Hepatocyte (in vitro differentiated cells): ENCODE measurements at regions not wholly inside any gene's neighbourhood (a gene's known extent, or its start where the extent isn't known, plus 50 kb on each side); places are given as distances from the start of the nearest gene placed in this dataset.

Experiments used
- DNase-seq: peaks from one replicate; pipeline ENCODE4 v3.0.0-alpha.2; 2016; ENCODE audit warnings: low spot score
- H2AFZ ChIP-seq: fragments of 200-600 bp; sonication (generic); 2 replicates; pipeline ENCODE4 v1.6.0; 2016; ENCODE audit warnings: antibody characterized with exemption, mild to moderate bottlenecking
- H3K27ac ChIP-seq: fragments of 200-600 bp; sonication (generic); 2 replicates; pipeline ENCODE4 v1.5.1; 2016; ENCODE audit warnings: mild to moderate bottlenecking
- H3K27me3 ChIP-seq: fragments of 200-600 bp; sonication (generic); 2 replicates; pipeline ENCODE4 v1.6.1; 2016
- H3K36me3 ChIP-seq: fragments of 200-600 bp; sonication (generic); replicated peaks from 2 replicates; pipeline ENCODE4 v1.5.1; 2016; ENCODE audit warnings: low read depth; ENCODE audit not compliant: insufficient read depth
- H3K4me1 ChIP-seq: fragments of 200-600 bp; sonication (generic); 2 replicates; pipeline ENCODE4 v1.5.1; 2016; ENCODE audit warnings: mild to moderate bottlenecking, moderate library complexity; ENCODE audit not compliant: insufficient read depth
- H3K4me2 ChIP-seq: fragments of 200-600 bp; sonication (generic); 2 replicates; pipeline ENCODE4 v1.6.0; 2016
- H3K4me3 ChIP-seq: fragments of 200-600 bp; sonication (generic); 2 replicates; pipeline ENCODE4 v1.5.1; 2016; ENCODE audit warnings: mild to moderate bottlenecking
- H3K79me2 ChIP-seq: fragments of 200-600 bp; sonication (generic); 2 replicates; pipeline ENCODE4 v1.6.0; 2017; ENCODE audit warnings: mild to moderate bottlenecking
- H3K9me2 ChIP-seq: fragments of 200-600 bp; sonication (generic); replicated peaks from 2 replicates; pipeline ENCODE4 v1.6.0; 2017; ENCODE audit warnings: mild to moderate bottlenecking; ENCODE audit not compliant: insufficient read depth
- H3K9me3 ChIP-seq: fragments of 200-600 bp; sonication (generic); 2 replicates; pipeline ENCODE4 v1.5.1; 2016; ENCODE audit warnings: low read depth, mild to moderate bottlenecking
- H4K20me1 ChIP-seq: fragments of 200-600 bp; sonication (generic); 2 replicates; pipeline ENCODE4 v1.6.0; 2016; ENCODE audit warnings: mild to moderate bottlenecking; ENCODE audit not compliant: insufficient read depth, poor library complexity, severe bottlenecking
- EZH2 ChIP-seq: fragments of 200-600 bp; sonication (generic); IDR thresholded peaks from 2 replicates; pipeline ENCODE4 v1.6.1; 2016; ENCODE audit warnings: antibody characterized with exemption, mild to moderate bottlenecking, borderline replicate concordance
- EZH2phosphoT487 ChIP-seq: fragments of 200-600 bp; sonication (generic); IDR thresholded peaks from one replicate; pipeline ENCODE4 v1.6.1; 2018; ENCODE audit warnings: antibody characterized with exemption, mild to moderate bottlenecking, low read depth, moderate library complexity; ENCODE audit not compliant: unreplicated experiment, severe bottlenecking
- WGBS: methylation state at CpG from one replicate; pipeline ENCODE4 v1.1.6; 2016; ENCODE audit warnings: low lambda C conversion rate; ENCODE audit errors: missing lambda C conversion rate; 5-methylcytosine and 5-hydroxymethylcytosine counted together
- TF ChIP-seq, protein P1 (sequence below): fragments of 200-600 bp; sonication (generic); IDR thresholded peaks from 2 replicates; pipeline ENCODE4 v1.5.1; 2016; ENCODE audit warnings: antibody characterized with exemption, mild to moderate bottlenecking; ENCODE audit not compliant: poor library complexity

DNA sequence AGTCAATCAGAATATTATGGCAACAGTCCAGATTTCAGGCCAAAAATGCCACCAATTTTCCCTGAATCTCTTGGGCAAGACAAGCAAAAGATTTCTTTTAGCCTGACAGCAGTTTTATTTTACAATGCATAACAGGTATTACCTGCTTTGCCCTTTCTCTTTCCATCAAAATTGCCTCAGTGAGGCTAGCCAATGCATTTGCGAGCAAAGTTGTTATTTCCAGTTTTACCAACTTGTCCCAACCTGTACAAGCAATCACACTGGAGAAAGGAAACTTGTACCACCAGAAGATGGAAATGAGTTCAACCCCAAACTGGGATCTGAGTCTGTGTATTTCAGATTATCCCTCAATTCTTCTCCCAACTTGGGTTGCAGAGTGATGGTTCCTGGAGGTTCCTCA is 279.9 kb upstream of the CDYL start:
- WGBS: 86% methylated on average over 1 of the region's 1 CpG
- H4K20me1 ChIP-seq: no peaks in the 10 kb centered on the region
- no peaks in the 10 kb centered on the region for H3K27me3 ChIP-seq
- TF ChIP-seq EZH2phosphoT487: no peak
- no peak overlapping the region for H3K4me3 ChIP-seq
- no peaks in the 10 kb centered on the region for H3K36me3 ChIP-seq
- H3K27ac ChIP-seq: no peak overlapping the region
- no peak overlapping the region for H3K4me2 ChIP-seq
- H3K4me1 ChIP-seq: peaks cover 6% of the 10 kb centered on the region
- H3K79me2 ChIP-seq: no peaks in the 10 kb centered on the region
- no peaks in the 10 kb centered on the region for H3K9me2 ChIP-seq
- no peaks in the 10 kb centered on the region for H3K9me3 ChIP-seq
- H2AFZ ChIP-seq: no peak overlapping the region
- no peak for DNase-seq

DNA sequence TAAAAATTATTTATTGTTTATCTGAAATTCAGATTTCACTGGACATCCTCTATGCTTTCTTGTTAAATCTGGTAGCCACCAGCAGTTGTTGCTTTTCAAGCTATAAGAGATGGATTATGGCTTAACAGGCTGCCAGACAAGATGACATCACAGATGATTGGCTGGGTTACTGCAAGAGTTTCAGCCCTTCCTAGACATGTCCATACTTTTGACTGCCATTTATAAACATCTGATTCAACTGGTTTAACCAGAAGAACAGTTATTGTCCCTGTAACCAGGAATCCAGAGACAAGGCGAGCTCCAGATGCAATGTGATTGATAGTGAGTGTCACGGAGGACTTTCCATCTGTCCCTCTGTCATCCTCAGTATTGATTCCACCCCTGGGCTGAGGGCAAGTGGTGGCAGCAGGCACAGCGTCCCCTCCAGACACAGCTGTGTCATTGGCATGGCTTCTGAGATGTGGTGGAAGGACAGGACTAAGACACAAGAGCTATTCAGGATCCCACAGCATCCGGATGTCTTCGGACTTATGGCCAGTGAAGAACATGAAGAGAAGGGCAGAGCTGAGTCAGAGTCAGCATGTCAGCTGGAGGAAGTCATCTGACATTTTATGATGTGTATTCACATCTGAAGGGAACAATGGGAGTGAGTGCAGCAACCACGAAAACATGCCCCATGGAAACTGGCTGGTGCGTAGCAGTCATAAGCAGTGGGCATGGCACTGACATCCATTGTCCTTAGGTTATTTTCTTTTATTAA is 284.5 kb upstream of the CDYL start:
- H3K4me3 ChIP-seq: no peak overlapping the region
- H3K27me3 ChIP-seq: no peaks in the 10 kb centered on the region
- no peak overlapping the region for H2AFZ ChIP-seq
- no peaks in the 10 kb centered on the region for H4K20me1 ChIP-seq
- no peak overlapping the region for H3K4me2 ChIP-seq
- WGBS: 82% methylated on average over 7 of the region's 7 CpGs
- peaks cover 31% of the 10 kb centered on the region for H3K4me1 ChIP-seq
- no peaks in the 10 kb centered on the region for H3K9me2 ChIP-seq
- TF ChIP-seq, protein P1, sequence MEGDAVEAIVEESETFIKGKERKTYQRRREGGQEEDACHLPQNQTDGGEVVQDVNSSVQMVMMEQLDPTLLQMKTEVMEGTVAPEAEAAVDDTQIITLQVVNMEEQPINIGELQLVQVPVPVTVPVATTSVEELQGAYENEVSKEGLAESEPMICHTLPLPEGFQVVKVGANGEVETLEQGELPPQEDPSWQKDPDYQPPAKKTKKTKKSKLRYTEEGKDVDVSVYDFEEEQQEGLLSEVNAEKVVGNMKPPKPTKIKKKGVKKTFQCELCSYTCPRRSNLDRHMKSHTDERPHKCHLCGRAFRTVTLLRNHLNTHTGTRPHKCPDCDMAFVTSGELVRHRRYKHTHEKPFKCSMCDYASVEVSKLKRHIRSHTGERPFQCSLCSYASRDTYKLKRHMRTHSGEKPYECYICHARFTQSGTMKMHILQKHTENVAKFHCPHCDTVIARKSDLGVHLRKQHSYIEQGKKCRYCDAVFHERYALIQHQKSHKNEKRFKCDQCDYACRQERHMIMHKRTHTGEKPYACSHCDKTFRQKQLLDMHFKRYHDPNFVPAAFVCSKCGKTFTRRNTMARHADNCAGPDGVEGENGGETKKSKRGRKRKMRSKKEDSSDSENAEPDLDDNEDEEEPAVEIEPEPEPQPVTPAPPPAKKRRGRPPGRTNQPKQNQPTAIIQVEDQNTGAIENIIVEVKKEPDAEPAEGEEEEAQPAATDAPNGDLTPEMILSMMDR: no peak
- TF ChIP-seq EZH2phosphoT487 (no peak), EZH2 (no peak)
- H3K36me3 ChIP-seq: no peaks in the 10 kb centered on the region
- no peaks in the 10 kb centered on the region for H3K9me3 ChIP-seq
- H3K79me2 ChIP-seq: no peaks in the 10 kb centered on the region
- peak; percentile 41 for DNase-seq
- peak overlapping the region; percentile 94 for H3K27ac ChIP-seq

DNA sequence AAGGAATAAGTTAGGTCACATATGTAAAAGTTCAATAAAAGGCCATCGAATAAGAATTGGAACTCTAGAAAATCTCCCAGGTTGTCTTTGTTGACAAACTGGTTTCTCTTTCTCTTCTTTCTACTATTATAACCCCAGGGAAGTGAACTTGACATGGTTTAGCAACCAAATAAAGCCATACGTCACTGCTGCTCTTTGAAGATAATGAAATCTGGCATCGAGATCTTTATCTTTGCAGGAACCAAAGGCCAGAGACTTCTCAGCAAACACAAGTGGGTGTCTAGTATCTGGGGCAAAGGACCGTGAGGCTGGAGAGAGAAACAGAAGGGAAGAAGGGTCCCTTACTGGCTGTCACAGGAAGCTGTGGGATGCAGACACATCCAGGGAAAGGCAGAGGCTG is 286.7 kb upstream of the CDYL start:
- WGBS: 41% methylated on average over 4 of the region's 4 CpGs
- TF ChIP-seq, protein P1: no peak
- TF ChIP-seq EZH2phosphoT487 (no peak), EZH2 (no peak)
- peak overlapping the region; percentile 94 for H3K27ac ChIP-seq

DNA sequence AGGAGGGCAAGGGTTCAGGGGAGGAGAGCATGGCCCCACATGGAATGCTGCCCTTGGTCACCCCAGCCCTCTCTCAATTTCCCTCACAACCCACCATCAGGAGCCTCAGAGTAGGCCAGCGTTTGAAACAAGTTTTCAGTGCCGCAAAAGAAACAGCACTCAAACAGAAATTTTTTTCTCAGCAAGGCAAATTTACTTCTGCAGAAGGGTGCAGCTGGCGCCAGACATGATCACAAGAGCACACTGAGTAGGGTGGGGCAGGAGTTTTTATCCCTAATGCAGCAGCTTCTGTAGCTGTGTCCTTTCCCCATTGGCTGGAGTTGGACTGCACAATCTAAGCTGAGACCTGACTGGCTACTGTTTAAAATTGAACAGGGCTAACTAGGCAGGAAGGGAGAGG is 287.8 kb upstream of the CDYL start:
- Histone ChIP-seq H3K27me3 (no peaks in the 10 kb centered on the region), H4K20me1 (no peaks in the 10 kb centered on the region), H3K4me1 (peaks cover 41% of the 10 kb centered on the region), H3K9me3 (no peaks in the 10 kb centered on the region), H2AFZ (no peak overlapping the region), H3K27ac (peak overlapping the region; percentile 94), H3K4me3 (no peak overlapping the region), H3K9me2 (no peaks in the 10 kb centered on the region), H3K79me2 (no peaks in the 10 kb centered on the region), H3K36me3 (no peaks in the 10 kb centered on the region), H3K4me2 (no peak overlapping the region)
- DNase-seq: no peak
- 93% methylated on average over 3 of the region's 3 CpGs for WGBS
- TF ChIP-seq EZH2phosphoT487 (no peak), EZH2 (no peak)
- TF ChIP-seq, protein P1: no peak

More for the DNA sequence above, 286.7 kb upstream of the CDYL start:
- H3K4me3 ChIP-seq: no peak overlapping the region
- no peaks in the 10 kb centered on the region for H3K36me3 ChIP-seq
- H3K79me2 ChIP-seq: no peaks in the 10 kb centered on the region
- DNase-seq: peak; percentile 43
- no peaks in the 10 kb centered on the region for H3K27me3 ChIP-seq
- H3K9me3 ChIP-seq: no peaks in the 10 kb centered on the region
- H3K4me2 ChIP-seq: peak overlapping the region; percentile 34
- H3K9me2 ChIP-seq: no peaks in the 10 kb centered on the region
- H4K20me1 ChIP-seq: no peaks in the 10 kb centered on the region
- H3K4me1 ChIP-seq: peaks cover 41% of the 10 kb centered on the region
- H2AFZ ChIP-seq: no peak overlapping the region
